ENCODE measurements at regions not wholly inside any gene's neighbourhood (a gene's known extent, or its start where the extent isn't known, plus 50 kb on each side); places are given as distances from the start of the nearest gene placed in this dataset.

- Histone ChIP-seq H3K9ac (ENCODE audit: low read depth in 2 of 2, low read length in 2 of 2) (no peak overlapping the region), H3K27ac (no peak overlapping the region), H3K4me3 (no peak overlapping the region), H3K9me3 (no peaks in the 10 kb centered on the region), H3K4me1 (no peaks in the 10 kb centered on the region), H3K27me3 (no peaks in the 10 kb centered on the region), H3K36me3 (no peaks in the 10 kb centered on the region)
- no peak for TF ChIP-seq CTCF (IDR thresholded peaks at IDR 0.05)
- DNase-seq, result peak; percentile 63
- intact Hi-C loops (cut with DNase I), result loop anchor here (5.0 kb wide), 1 partner anchor 412 kb away; no protein-coding TSS in a partner anchor
These were observed 192.8 kb upstream of the RGS6 start for GRCh38 chr14:71739273-71739990.

GRCh38 chr14:71741241-71741640 is 191.0 kb upstream of the RGS6 start:
- no peaks in the 10 kb centered on the region for H3K4me1 ChIP-seq
- H3K9ac ChIP-seq (ENCODE audit: low read depth in 2 of 2, low read length in 2 of 2), result no peak overlapping the region
- TF ChIP-seq CTCF (IDR thresholded peaks at IDR 0.05), result no peak
- no peaks in the 10 kb centered on the region for H3K27me3 ChIP-seq
- no peak for DNase-seq
- intact Hi-C loops (cut with DNase I), result no loop called here
- H3K4me3 ChIP-seq, result no peak overlapping the region
- no peaks in the 10 kb centered on the region for H3K9me3 ChIP-seq
- no peak overlapping the region for H3K27ac ChIP-seq
- no peaks in the 10 kb centered on the region for H3K36me3 ChIP-seq

GRCh38 chr14:71742485-71742884 is 189.7 kb upstream of the RGS6 start:
- no peak overlapping the region for H3K27ac ChIP-seq
- no peaks in the 10 kb centered on the region for H3K36me3 ChIP-seq
- TF ChIP-seq CTCF (IDR thresholded peaks at IDR 0.05), result no peak
- intact Hi-C loops (cut with DNase I), result no loop called here
- H3K4me1 ChIP-seq, result no peaks in the 10 kb centered on the region
- H3K9ac ChIP-seq (ENCODE audit: low read depth in 2 of 2, low read length in 2 of 2), result no peak overlapping the region
- no peaks in the 10 kb centered on the region for H3K27me3 ChIP-seq
- DNase-seq, result no peak
- no peaks in the 10 kb centered on the region for H3K9me3 ChIP-seq
- no peak overlapping the region for H3K4me3 ChIP-seq

- Histone ChIP-seq H3K27me3 (no peaks in the 10 kb centered on the region), H3K27ac (no peak overlapping the region), H3K36me3 (no peaks in the 10 kb centered on the region), H3K4me1 (no peaks in the 10 kb centered on the region), H3K9me3 (no peaks in the 10 kb centered on the region), H3K4me3 (no peak overlapping the region), H3K9ac (ENCODE audit: low read depth in 2 of 2, low read length in 2 of 2) (no peak overlapping the region)
- TF ChIP-seq CTCF (IDR thresholded peaks at IDR 0.05), result no peak
- DNase-seq, result no peak
- intact Hi-C loops (cut with DNase I), result no loop called here
These were observed 187.2 kb upstream of the RGS6 start for GRCh38 chr14:71745072-71745471.

- intact Hi-C loops (cut with DNase I), result no loop called here
- H3K4me3 ChIP-seq, result no peak overlapping the region
- no peaks in the 10 kb centered on the region for H3K4me1 ChIP-seq
- no peaks in the 10 kb centered on the region for H3K27me3 ChIP-seq
- no peaks in the 10 kb centered on the region for H3K9me3 ChIP-seq
- H3K36me3 ChIP-seq, result no peaks in the 10 kb centered on the region
- no peak overlapping the region for H3K27ac ChIP-seq
- TF ChIP-seq CTCF (IDR thresholded peaks at IDR 0.05), result no peak
- no peak for DNase-seq
- no peak overlapping the region for H3K9ac ChIP-seq (ENCODE audit: low read depth in 2 of 2, low read length in 2 of 2)
These were observed 184.0 kb upstream of the RGS6 start for GRCh38 chr14:71748196-71748595.

Measured in colonic mucosa (tissue), 4 donors.